T47D (cell line): ENCODE measurements at regions not wholly inside any gene's neighbourhood (a gene's known extent, or its start where the extent isn't known, plus 50 kb on each side); places are given as distances from the start of the nearest gene placed in this dataset.
"Not testable (repeated sequence)": the region's sequence is repeated elsewhere in the genome, so short reads cannot be mapped to it uniquely, and the experiment has no call there.

Experiments used
- DNase-seq, 2 experiments: peaks; one replicate each; pipeline versions ENCODE4 v3.0.0 to v3.0.0-alpha.2; 2011 to 2012; ENCODE audit warnings: low read depth in 1 of 2, low spot score in 1 of 2
- JUND ChIP-seq: IDR thresholded peaks from 2 replicates; pipeline ENCODE4 v1.6.1; 2012; ENCODE audit warnings: low read depth
- in situ Hi-C: cut with HindIII; loops from 2 replicates; pipeline ENCODE4 v1.10.0; 2016; ENCODE audit warnings: low sequenced_read_pairs, low pct_unique_long_range_greater_than_20kb

GRCh38 chr13:30061217-30061616, 210.8 kb upstream of the UBL3 start:
- no peak for DNase-seq
- in situ Hi-C loops, result no loop called here
- no peak for TF ChIP-seq JUND

- no peak for DNase-seq
- no peak for TF ChIP-seq JUND
- in situ Hi-C loops, result no loop called here
Measured at GRCh38 chr13:30058429-30058828, 208.0 kb upstream of the UBL3 start.

- DNase-seq, in situ Hi-C loops: not testable (repeated sequence)
Measured at GRCh38 chr13:30054546-30054945, 204.1 kb upstream of the UBL3 start.

- in situ Hi-C loops, result no loop called here
- TF ChIP-seq JUND, result no peak
- DNase-seq, result no peak
Measured at GRCh38 chr13:30053939-30054338, 203.5 kb upstream of the UBL3 start.

- in situ Hi-C loops, result no loop called here
- no peak for DNase-seq
- no peak for TF ChIP-seq JUND
Measured at GRCh38 chr13:30052120-30052519, 201.7 kb upstream of the UBL3 start.

GRCh38 chr13:30051531-30052060, 201.2 kb upstream of the UBL3 start:
- no peak for TF ChIP-seq JUND
- in situ Hi-C loops, result no loop called here
- no peak for DNase-seq

GRCh38 chr13:30049692-30050091, 199.3 kb upstream of the UBL3 start:
- peak in 1 of 2 experiments; percentile 25 for DNase-seq
- TF ChIP-seq JUND, result no peak
- in situ Hi-C loops, result no loop called here

GRCh38 chr13:30047154-30047874, 196.9 kb upstream of the UBL3 start:
- no peak for DNase-seq
- in situ Hi-C loops, result no loop called here
- no peak for TF ChIP-seq JUND

GRCh38 chr13:30045916-30046704, 195.7 kb upstream of the UBL3 start:
- no peak for DNase-seq
- in situ Hi-C loops, result no loop called here
- TF ChIP-seq JUND, result no peak

- DNase-seq, result no peak
- in situ Hi-C loops, result no loop called here
- no peak for TF ChIP-seq JUND
Measured at GRCh38 chr13:30044932-30045331, 194.5 kb upstream of the UBL3 start.

- no peak for TF ChIP-seq JUND
- in situ Hi-C loops, result no loop called here
- DNase-seq, result no peak
Measured at GRCh38 chr13:30043631-30043925, 193.2 kb upstream of the UBL3 start.

GRCh38 chr13:30042891-30043630, 192.6 kb upstream of the UBL3 start:
- in situ Hi-C loops, result no loop called here
- no peak for DNase-seq
- TF ChIP-seq JUND, result no peak

- in situ Hi-C loops, result no loop called here
- TF ChIP-seq JUND, result no peak
- DNase-seq, result no peak
Measured at GRCh38 chr13:30042272-30042671, 191.9 kb upstream of the UBL3 start.
